HL-60 (cell line): ENCODE measurements at regions not wholly inside any gene's neighbourhood (a gene's known extent, or its start where the extent isn't known, plus 50 kb on each side); places are given as distances from the start of the nearest gene placed in this dataset.

Source experiments
- CTCF ChIP-seq: IDR thresholded peaks from one replicate; pipeline ENCODE4 v1.5.1; 2011; ENCODE audit warnings: low read length, control low read depth, inconsistent platforms; ENCODE audit not compliant: insufficient read depth
- GABPA ChIP-seq: IDR thresholded peaks from 2 replicates; pipeline ENCODE4 v1.6.1; 2012; ENCODE audit warnings: low read depth
- POLR2AphosphoS5 ChIP-seq: IDR thresholded peaks from 2 replicates; pipeline ENCODE4 v1.6.1; 2012; ENCODE audit warnings: low read depth
- REST ChIP-seq: IDR thresholded peaks from 2 replicates; pipeline ENCODE4 v1.6.1; 2012; ENCODE audit warnings: low read depth; ENCODE audit not compliant: insufficient replicate concordance

- no peak for TF ChIP-seq CTCF
- TF ChIP-seq REST = no peak
- no peak for TF ChIP-seq POLR2AphosphoS5
- TF ChIP-seq GABPA = no peak
Measured at GRCh38 chr9:86667307-86667706, 280.0 kb downstream of the GAS1 start.
